GM13977 (cell line): ENCODE measurements at regions not wholly inside any gene's neighbourhood (a gene's known extent, or its start where the extent isn't known, plus 50 kb on each side); places are given as distances from the start of the nearest gene placed in this dataset.
A peak's percentile ranks its signal among the peaks of the same experiment; 100 is the strongest.

ENCODE experiments used
- DNase-seq: peaks from one replicate; pipeline ENCODE4 v3.0.0; 2012; ENCODE audit warnings: low spot score
- in situ Hi-C: fragments of 300-500 bp; cut with MboI; formaldehyde crosslinking; loops from one replicate; pipeline ENCODE4 v1.12.0; 2022; ENCODE audit warnings: low sequenced_read_pairs, low pct_unique_long_range_greater_than_20kb, mixed read lengths, inconsistent platforms; ENCODE audit not compliant: unreplicated experiment
- TF ChIP-seq, protein P1 (sequence below): IDR thresholded peaks from 2 replicates; pipeline ENCODE4 v1.5.1; 2012; ENCODE audit warnings: mild to moderate bottlenecking, control low read depth; ENCODE audit not compliant: insufficient read depth; ENCODE audit errors: extremely low read depth, missing control alignments

DNA sequence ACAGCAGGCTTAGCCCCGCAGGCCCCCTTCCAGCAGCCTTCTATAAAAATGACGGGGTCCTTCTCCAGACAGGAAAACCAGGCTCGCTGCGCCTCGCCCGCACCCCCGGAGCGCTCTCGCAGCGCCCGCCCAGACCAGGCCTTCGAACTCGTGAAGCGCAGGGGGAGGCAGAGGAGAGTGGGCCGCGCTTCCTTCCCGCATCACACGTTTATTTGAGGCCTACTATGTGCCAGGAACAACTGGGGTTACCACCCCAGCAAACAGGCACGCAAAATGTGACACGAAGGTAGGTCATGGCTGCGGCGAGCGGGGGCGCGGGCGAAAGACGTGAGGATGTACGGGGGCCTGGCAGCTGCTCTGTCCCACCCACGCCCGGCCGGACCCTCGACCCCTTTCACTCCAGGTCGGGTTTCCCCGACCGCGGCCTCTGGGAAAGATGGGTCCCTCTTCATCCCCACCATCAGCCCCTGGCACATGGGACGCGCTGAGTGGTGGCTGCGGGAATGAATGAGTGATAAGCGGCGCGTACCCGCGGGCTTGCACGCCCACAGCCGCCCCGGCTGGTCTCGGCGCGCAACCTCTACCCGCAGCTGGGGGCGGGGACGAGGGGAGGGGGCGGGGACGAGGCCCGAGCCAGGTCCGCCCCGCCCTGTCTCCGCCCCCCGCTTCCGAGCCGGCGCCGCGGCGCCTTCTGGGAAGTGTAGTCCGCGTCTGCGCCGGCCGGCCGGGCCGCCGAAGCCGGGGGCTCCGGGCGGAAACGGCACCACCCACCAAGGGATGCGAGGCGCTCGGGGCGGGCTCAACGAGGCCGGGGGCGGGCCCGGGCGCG lies 59.1 kb downstream of the ZNF467 start:
- peak; percentile 98 for DNase-seq
- TF ChIP-seq, protein P1, sequence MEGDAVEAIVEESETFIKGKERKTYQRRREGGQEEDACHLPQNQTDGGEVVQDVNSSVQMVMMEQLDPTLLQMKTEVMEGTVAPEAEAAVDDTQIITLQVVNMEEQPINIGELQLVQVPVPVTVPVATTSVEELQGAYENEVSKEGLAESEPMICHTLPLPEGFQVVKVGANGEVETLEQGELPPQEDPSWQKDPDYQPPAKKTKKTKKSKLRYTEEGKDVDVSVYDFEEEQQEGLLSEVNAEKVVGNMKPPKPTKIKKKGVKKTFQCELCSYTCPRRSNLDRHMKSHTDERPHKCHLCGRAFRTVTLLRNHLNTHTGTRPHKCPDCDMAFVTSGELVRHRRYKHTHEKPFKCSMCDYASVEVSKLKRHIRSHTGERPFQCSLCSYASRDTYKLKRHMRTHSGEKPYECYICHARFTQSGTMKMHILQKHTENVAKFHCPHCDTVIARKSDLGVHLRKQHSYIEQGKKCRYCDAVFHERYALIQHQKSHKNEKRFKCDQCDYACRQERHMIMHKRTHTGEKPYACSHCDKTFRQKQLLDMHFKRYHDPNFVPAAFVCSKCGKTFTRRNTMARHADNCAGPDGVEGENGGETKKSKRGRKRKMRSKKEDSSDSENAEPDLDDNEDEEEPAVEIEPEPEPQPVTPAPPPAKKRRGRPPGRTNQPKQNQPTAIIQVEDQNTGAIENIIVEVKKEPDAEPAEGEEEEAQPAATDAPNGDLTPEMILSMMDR = no peak
- in situ Hi-C loops = no loop called here

DNA sequence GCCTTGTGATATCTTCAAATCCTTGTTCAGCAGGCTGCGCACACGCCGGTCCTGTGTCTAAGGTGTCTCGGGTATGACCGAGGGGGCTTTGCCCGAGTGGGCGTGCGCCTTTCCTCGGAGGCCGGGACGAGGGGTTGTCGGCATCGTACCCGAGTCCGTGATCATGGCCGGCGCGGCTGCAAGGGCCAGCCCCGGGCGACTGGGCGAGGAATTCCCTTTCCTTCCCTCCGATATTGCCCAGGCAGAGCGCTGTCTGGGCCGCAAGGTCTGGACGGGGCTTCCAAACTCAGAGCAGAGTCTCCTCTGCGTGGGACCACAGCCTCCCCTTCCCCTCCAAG lies 59.7 kb downstream of the ZNF467 start:
- DNase-seq = no peak
- TF ChIP-seq, protein P1 = no peak
- in situ Hi-C loops = no loop called here

DNA sequence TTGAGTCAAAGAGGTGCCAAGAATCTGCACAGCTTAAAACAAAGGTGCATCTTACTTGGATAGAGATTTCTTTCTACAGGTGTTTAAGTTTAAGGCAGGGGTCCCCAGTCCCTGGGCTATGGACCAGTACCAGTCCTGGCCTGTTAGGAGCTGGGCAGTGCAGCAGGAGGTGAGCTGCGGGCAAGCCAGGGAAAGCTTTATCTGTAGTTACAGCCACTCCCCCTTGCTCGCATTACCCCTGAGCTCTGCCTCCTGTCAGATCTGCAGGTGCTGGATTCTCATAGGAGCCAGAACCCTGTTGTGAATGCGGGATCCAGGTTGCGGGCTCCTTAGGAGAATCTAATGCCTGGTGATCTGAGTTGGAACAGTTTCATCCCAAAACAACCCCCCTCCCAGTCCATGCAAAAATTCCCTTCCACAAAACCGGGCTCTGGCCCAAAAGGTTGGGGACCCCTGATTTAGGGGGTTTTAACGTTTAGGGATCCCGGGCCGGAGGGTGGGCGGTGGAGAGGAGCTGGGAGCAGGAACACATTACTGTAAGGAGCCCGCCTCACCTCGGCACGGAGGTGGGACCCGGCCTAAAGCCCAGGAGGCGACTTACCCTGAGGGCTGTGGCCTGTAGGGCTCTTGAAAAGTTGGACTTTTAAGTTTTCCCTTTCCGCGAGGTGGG lies 60.2 kb downstream of the ZNF467 start:
- TF ChIP-seq, protein P1 = no peak
- in situ Hi-C loops = no loop called here
- DNase-seq = no peak

DNA sequence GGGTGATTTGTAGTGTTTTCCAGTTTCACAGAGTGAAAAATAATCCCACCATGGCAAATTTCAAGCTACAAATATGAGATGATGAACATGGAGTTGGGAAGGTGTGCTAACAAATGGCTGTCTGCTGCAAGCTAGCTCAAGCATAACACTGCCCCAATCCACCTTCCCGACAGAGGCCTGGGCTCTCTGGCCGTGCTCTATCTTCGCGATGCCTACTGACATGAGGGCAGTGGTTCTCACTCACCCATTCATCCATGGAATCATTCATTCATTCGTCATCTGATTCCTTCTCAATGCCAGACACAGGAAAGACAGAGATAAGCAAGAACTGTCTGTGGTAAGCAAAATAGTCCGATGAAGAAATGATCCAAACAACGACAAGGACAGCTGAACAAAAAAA lies 65.4 kb downstream of the ZNF467 start:
- in situ Hi-C loops = no loop called here
- TF ChIP-seq, protein P1 = no peak
- DNase-seq = no peak

DNA sequence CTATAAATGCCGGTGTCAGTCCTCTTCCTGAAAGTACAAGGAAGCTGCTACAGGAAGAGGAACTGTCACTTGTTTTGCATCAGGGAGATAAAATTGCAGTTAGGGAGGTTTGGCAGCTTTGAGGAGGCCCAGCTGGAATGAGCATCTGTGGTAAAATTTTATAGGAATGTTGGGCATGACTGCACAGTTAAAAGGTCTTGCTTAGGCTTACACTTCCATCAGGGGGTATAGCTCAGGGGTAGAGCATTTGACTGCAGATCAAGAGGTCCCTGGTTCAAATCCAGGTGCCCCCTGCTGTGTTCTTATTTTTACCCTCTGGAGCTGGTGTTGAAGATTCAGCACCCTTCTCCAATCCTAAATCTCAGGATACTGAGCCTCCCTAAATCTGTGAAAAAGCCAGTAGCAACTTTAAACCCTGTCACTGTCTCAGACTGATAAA lies 65.9 kb downstream of the ZNF467 start:
- in situ Hi-C loops = no loop called here
- no peak for DNase-seq
- TF ChIP-seq, protein P1 = no peak

DNA sequence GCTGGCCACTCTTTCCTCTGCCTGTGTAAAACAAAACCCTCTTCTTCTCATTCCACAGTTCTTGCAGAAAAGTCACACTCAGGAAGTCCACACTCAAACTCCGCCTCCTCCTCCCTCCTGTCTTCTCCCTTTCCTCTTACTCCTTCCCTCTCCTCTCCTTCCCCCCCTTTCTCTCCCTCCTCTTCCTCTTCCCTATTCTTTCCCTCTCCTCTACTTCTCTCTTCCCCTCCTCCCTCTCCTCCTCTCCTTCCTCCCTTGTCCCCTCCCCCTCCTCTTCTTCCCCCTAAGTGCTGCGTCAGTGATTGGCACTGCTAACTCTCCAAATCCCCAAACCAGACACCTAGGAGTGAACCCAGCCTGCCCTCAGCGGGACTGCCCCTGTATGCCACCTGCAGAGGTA lies 67.0 kb downstream of the ZNF467 start:
- DNase-seq = no peak
- TF ChIP-seq, protein P1 = no peak
- in situ Hi-C loops = no loop called here
